ENCODE measurements at regions not wholly inside any gene's neighbourhood (a gene's known extent, or its start where the extent isn't known, plus 50 kb on each side); places are given as distances from the start of the nearest gene placed in this dataset.

- DNase-seq = no peak
Measured at GRCh38 chr2:204239411-204240165, 303.0 kb downstream of the ICOS start.

DNA sequence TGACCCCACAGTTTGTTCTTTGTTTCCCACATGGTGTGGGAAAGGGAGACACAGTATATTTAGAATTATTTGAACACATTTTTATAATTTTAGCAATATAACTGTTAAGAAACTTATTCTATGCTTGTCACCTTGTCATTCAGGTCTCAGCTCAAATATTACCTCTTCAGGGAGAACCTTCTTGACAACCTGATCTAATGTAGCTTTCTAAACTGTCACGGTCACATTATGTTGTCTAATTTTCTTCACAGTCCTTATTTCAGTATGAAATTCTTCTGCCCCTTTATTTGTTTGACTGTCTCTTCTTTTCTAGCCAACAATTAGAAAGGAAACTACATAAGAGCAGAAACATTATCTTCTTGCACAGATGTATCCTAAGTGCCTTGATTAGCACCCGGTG lies 304.3 kb upstream of the PARD3B start:
- no peak for DNase-seq

DNA sequence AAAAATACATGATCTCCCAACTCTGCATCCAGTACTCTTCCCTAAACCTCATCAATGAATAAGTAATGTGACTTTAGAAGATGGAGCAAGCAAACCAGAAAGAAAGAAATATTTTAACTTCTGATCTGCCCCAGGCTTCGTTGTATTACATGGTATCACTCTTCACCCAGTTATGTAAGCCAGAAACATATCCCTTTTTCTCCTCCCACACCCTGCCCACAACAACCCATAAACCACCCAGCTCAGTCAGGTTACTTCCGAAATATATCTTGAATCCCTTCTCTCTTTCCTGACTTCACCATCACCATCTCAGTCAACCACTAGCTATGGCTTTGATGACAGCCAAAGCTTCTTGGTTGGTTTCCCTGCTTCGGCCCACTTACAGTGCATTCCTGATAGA lies 295.8 kb upstream of the PARD3B start:
- no peak for DNase-seq

GRCh38 chr2:204250692-204251091 lies 294.6 kb upstream of the PARD3B start:
- no peak for DNase-seq

DNA sequence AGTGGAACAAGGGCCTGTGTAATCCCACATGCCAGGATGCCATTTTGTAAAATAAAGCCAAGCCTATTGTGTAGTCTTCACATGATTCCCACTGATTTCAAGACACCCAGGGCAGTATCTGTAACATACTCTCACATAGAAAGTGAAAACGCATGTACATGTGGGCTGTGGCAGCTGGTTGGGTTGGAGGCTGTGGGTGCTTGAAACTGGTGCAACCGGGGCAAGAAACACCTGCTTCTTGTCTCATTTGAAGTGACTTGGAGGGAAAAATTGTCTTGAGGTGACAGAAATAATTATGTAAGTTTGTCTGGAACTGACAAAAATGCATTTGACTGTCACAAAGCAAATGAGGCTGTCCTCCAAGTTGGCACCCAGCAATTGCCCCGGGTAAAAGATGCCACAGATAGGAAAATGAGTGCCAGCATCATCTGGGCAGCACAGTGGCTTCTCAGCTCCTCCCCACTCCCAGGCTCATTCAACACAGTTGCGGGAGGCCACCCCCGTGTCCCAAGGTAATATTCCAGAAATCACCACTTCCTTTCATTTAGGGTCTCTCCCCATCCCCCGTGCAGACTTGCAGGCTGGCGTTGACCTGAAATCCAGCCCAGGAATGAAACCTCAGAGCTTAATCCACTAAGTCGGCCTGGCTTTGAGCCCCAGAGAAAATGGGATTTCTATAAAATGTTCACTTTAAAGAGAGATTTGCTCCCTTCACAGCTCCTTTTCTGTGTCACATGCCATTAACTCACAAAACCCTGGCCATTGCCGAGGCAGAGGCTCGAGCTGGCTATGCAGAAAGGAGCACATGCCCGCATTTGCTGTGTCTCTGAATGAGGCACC lies 293.9 kb upstream of the PARD3B start:
- peak; percentile 31 for DNase-seq

DNA sequence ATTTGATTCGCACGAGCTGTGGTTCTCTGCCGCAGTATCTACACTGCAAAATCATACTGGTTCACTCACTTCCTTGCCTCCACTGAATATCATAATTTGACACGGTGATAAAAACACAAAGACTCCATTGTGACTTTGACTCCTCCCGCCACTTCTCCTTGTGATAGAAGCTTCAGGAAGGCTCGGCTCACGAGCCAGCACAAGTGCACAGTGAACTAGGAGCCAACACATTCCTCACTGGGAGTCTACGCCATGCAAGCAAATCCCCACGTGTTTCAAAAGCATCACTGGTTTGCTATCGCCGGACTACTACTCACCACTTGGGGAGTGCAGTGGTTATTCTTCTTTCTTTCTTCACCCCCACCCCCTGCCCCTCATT lies 293.3 kb upstream of the PARD3B start:
- no peak for DNase-seq

- no peak for DNase-seq
Measured at GRCh38 chr2:204255071-204255470, 290.2 kb upstream of the PARD3B start.

DNA sequence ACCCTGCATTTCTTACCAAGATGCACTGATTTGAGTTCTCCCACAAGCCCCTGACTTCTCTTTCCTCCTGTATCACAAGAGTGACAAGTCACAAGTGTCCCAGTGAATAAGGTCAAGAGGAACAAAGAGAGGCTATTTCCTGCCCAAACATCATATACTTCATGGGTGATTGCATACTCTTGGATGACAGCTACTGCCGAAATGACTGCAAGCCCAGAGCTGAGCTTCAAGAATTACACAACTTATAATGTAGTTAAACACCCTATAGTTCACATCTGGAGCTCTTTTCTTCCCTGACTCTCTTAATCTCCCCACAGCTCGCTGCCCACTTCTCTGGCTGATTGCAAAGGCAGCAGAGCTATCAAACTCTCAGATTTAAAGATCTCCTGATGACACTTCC lies 289.7 kb upstream of the PARD3B start:
- no peak for DNase-seq

GRCh38 chr2:204257781-204258180 lies 287.5 kb upstream of the PARD3B start:
- DNase-seq = no peak

GRCh38 chr2:204258890-204259289 lies 286.4 kb upstream of the PARD3B start:
- no peak for DNase-seq

DNA sequence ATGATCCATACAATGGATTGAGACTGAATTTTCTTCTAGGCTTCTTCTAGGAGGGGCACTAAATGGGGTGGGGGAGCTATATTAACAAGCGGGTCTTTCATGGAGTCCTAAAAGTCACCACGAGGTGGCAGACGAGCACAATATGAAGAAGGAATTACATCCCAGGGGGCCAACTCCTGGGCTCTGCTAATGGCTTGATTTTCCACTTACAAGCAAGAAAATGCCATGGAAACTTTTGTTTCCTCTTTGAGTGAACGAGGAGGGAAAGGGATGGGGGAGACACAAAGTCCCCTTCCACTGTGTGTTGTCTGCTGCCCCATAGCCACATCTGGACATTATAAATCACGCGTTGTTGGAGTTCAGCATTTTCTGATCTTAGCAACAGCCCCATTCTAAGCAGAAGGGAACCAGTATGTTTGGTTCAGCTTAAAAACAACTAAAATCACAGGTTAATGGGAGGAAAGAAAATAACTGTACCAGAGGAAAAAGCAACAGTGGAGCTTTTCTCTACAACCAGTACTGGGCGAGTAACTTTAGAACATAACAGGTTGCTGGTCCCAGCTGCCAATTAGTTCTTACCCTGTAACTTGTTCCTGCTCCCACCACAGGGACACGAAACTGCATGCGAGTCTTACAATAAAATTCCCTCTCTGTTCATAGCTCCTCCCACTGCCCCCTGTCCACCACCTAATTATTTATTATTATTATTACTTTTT lies 285.0 kb upstream of the PARD3B start:
- peak; percentile 63 for DNase-seq

DNA sequence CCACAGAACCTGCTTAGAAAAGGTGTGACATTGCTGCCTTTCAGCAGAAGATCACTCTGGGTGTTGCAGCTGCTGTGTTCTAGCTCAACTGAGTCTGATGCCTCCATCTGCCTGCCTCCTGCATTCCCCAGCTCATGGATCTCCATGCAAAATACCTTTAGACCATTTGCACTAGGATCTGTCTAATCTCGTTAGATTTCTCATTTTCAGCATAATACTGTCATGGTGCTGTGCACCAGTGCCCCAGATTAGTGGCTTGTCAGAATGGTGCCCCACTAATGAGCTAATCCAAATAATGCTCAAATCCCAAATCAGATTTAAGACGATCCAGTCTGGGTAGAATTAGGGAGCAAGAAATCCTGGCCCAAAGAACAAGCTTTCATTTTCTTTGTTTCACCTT lies 284.4 kb upstream of the PARD3B start:
- DNase-seq = no peak

DNA sequence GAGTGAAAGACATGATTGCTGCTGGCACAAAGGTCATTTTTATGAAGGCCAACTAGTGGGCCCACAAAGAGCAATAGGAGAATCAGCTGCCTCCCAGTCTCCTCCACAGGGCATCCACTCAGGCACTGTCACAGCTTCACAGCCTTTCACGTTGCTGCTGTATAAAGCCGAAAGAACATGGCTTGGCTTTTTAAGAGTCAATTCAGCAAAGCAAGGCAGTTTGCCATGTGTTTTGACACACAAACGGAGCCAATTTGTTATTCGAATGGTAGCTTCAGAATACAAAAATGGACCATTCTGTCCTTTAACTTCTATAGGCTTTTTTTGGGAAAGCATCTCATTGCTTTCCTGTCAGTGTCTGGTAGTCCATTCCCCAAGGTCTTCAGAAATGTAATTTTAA lies 283.4 kb upstream of the PARD3B start:
- DNase-seq = no peak

DNA sequence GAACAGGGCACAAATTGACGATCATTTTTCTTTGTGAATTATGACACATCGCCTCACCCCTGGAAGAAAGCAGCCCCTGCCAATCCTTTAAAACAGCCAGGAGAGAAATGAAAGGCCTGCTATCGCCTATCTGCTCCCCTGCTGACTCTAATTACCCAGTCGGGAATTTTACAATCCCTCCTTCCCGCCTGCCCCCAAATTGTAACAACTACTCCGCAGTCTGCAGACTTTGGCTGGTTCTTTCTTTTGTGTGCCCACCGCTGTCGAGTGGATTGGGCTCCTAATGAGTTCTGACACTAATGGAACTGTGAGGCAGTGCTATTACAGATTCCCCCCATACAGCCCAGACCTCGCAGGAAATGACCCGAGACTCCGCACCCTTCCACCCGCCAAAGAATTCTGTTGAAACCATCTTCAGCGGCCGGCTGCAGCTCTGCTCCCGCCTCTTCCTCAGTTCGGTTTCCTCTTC lies 281.2 kb upstream of the PARD3B start:
- no peak for DNase-seq

DNA sequence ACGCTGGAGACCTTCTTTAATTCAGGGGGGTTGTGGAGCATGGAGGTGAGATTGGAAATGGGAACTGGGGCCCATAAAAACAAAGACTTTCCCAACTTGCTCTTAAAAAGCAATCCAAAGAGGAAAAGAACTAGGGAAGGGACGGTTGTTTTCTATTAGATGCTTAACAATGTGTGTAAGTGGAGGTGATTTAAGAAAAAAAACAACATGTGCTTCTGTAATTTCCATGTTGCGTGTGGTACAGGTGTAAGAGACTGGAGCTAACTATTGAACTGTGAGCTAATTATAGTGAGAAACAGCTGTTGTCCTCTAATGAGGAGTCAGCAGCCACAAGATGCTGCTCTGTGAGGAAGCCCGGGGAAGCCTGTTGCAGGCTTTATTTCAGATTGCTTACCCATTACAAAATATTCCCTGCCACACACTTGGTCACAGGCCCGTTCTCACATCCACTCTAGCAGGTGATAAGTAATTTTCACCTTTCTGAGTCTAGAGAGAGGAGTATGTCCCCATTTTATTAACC lies 280.6 kb upstream of the PARD3B start:
- no peak for DNase-seq

DNA sequence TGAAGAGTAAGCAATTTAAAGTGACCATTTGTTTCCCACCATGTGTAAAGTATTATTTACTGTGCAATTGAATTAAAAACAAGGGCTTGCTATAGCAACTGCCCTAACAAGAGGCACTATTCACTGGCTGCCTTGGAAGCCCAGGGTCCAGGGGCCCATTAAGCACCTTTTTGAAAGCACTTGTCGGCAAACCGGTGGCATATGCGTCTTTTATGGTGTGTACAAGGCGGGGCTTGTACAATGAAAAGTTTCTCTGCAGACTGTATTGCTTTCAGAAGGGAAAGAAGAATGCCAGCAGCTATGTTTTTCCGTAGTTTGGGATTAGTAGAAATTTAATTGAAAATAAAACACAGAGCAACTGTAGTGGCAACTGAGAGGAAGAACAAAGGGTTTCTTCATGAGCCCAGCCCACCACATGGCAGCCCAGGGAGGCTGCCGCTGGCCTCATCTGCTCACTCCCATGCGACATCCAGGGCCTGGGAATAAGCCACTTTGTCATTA lies 279.5 kb upstream of the PARD3B start:
- no peak for DNase-seq

DNA sequence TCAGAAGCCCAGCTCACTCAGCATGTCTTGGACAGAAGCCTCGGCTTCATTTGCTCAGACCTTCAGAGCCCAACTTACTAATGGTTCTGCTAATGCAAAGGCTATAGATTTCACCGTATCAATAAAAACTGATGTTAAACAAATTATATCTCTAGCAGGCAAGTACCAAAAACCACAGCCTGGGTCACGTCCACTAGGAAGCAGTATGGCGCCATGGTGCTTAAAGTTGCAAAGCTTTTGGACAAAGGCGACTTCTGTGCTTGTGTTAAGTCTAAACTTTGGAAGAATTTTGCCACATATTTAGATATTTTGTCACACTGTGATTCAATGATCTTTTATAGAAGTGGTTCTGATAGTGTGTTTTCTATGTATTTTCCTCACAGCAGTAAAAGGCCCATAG lies 276.8 kb upstream of the PARD3B start:
- no peak for DNase-seq

DNA sequence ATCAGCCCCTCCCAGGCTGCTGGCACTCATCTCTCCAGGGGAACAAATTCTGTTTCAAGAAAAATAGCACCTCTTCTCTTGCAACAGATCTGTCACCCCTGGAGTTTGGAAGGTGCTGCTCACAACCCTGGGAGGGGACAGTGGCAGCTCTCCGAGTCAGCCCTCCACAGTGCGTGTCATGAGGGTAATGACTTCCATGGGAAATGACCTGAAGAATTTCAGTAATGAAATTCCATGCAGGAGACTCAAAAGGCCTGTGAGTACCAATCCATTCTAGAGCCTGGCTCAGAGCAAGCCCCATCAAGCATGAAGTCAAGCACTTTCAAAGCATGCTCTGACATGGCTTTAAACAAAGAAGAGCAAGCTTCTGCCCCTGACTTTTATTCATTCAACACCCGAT lies 276.3 kb upstream of the PARD3B start:
- no peak for DNase-seq

GRCh38 chr2:204272089-204272488 lies 273.2 kb upstream of the PARD3B start:
- no peak for DNase-seq

DNA sequence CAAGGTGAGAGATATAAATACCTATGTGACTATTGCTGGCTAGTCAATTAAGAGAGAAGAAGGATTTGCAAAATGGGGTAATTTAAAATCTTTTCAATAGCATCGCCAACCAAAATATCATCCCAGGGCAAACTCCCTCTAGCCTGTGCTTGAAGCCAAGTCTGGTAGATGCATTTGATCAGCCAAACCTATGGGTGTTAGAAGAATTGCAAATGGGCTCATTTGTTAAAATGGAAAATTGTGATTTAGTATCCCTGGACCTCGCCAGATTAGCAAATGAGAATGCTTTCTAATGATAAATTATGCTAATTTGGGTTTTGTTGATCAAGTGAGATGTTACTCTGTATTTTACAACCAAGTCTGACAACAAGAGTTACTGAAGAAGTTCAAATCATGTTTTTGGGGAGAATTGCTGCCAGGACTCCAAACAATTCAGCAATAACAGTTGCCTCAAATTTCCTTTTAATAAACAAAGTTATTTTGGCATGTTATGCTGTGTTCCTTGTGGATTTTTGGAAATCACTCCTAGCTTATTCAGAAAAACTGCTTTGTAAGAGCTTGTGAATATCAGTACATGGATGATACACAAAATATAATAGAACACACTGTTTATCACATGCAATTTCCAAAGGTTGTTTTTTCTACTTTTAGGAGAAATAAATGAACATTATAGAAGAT lies 272.5 kb upstream of the PARD3B start:
- DNase-seq = no peak

GRCh38 chr2:204274429-204274828 lies 270.8 kb upstream of the PARD3B start:
- DNase-seq = no peak

- DNase-seq = no peak
Measured at GRCh38 chr2:204274991-204275390, 270.3 kb upstream of the PARD3B start.

GRCh38 chr2:204277226-204277625 lies 268.0 kb upstream of the PARD3B start:
- DNase-seq = no peak

Measured in stimulated activated CD4-positive, alpha-beta T cell treated with anti-CD3 and anti-CD28 coated beads, Interleukin-15, amount 100 ng/mL, for 24 hours (primary cell).